Neuronal stem cell (in vitro differentiated cells): ENCODE measurements at regions not wholly inside any gene's neighbourhood (a gene's known extent, or its start where the extent isn't known, plus 50 kb on each side); places are given as distances from the start of the nearest gene placed in this dataset.

Experiments used
- DNase-seq: peaks from one replicate; pipeline ENCODE4 v3.0.0-alpha.2; 2013; ENCODE audit warnings: low spot score
- H2AFZ ChIP-seq: one replicate; pipeline ENCODE4 v1.6.1; 2013; ENCODE audit warnings: mild to moderate bottlenecking, low read length, inconsistent platforms
- H2AK5ac ChIP-seq: 2 replicates; pipeline ENCODE4 v1.6.1; 2013; ENCODE audit warnings: low read depth, mild to moderate bottlenecking, inconsistent platforms, low read length, moderate library complexity, mixed read lengths
- H2BK120ac ChIP-seq: 2 replicates; pipeline ENCODE4 v1.6.1; 2013; ENCODE audit warnings: low read depth, mild to moderate bottlenecking, inconsistent platforms, low read length, moderate library complexity, mixed read lengths
- H2BK12ac ChIP-seq: one replicate; pipeline ENCODE4 v1.6.1; 2013; ENCODE audit warnings: low read length, inconsistent platforms
- H2BK15ac ChIP-seq: 2 replicates; pipeline ENCODE4 v1.6.1; 2013; ENCODE audit warnings: mild to moderate bottlenecking, low read length, inconsistent platforms, mixed read lengths
- H2BK5ac ChIP-seq: one replicate; pipeline ENCODE4 v1.6.1; 2013; ENCODE audit warnings: inconsistent platforms, mild to moderate bottlenecking, low read length, moderate library complexity
- H3K14ac ChIP-seq: one replicate; pipeline ENCODE4 v1.6.1; 2013; ENCODE audit warnings: low read length, inconsistent platforms
- H3K18ac ChIP-seq: 2 replicates; pipeline ENCODE4 v1.6.1; 2013; ENCODE audit warnings: low read length, inconsistent platforms
- H3K23ac ChIP-seq: 2 replicates; pipeline ENCODE4 v1.6.1; 2013; ENCODE audit warnings: low read depth, mild to moderate bottlenecking, mixed read lengths, low read length, inconsistent platforms; ENCODE audit not compliant: poor library complexity
- H3K27ac ChIP-seq: replicated peaks from 3 replicates; pipeline ENCODE4 v1.5.1; 2013; ENCODE audit warnings: low read length, inconsistent platforms
- H3K27me3 ChIP-seq, 3 experiments: 2 replicates each; pipeline ENCODE4 v1.6.1; 2013; ENCODE audit warnings: low read length in 3 of 3, mild to moderate bottlenecking in 2 of 3, inconsistent platforms in 1 of 3, low read depth in 1 of 3, mixed read lengths in 1 of 3, moderate library complexity in 1 of 3; ENCODE audit not compliant: control insufficient read depth in 3 of 3, insufficient read depth in 3 of 3
- H3K36me3 ChIP-seq, 2 donors: replicated peaks in 1 of 2; 2 replicates each; pipeline ENCODE4 v1.6.1; 2013; ENCODE audit warnings: low read length in 2 of 2; ENCODE audit not compliant: control insufficient read depth in 2 of 2, insufficient read depth in 2 of 2
- H3K4ac ChIP-seq: 2 replicates; pipeline ENCODE4 v1.6.1; 2013; ENCODE audit warnings: inconsistent platforms, mild to moderate bottlenecking, low read length, moderate library complexity
- H3K4me1 ChIP-seq, 2 donors: 1 replicate in 1 of 2; 2 replicates in 1 of 2; pipeline ENCODE4 v1.6.1; 2013; ENCODE audit warnings: low read length in 2 of 2, low read depth in 1 of 2; ENCODE audit not compliant: control insufficient read depth in 2 of 2, insufficient read depth in 1 of 2
- H3K4me2 ChIP-seq: one replicate; pipeline ENCODE4 v1.6.1; 2013; ENCODE audit warnings: mild to moderate bottlenecking, low read length, inconsistent platforms; ENCODE audit not compliant: insufficient read depth, poor library complexity, severe bottlenecking
- H3K4me3 ChIP-seq, 2 donors: 2 replicates each; pipeline ENCODE4 v1.5.1; 2013; ENCODE audit warnings: low read length in 2 of 2, mild to moderate bottlenecking in 2 of 2, inconsistent platforms in 1 of 2, moderate library complexity in 1 of 2
- H3K79me1 ChIP-seq: one replicate; pipeline ENCODE4 v1.6.1; 2013; ENCODE audit warnings: low read depth, mild to moderate bottlenecking, inconsistent platforms, low read length, moderate library complexity
- H3K9ac ChIP-seq: one replicate; pipeline ENCODE4 v1.6.1; 2013; ENCODE audit warnings: mild to moderate bottlenecking, low read depth, low read length, inconsistent platforms; ENCODE audit not compliant: poor library complexity
- H3K9me3 ChIP-seq, 2 donors: replicated peaks in 1 of 2; 2 replicates each; pipeline versions ENCODE3 to v1.6.1; 2013; ENCODE audit warnings: low read length in 2 of 2, mild to moderate bottlenecking in 2 of 2, inconsistent platforms in 1 of 2, low read depth in 1 of 2, mixed read lengths in 1 of 2, moderate library complexity in 1 of 2; ENCODE audit not compliant: control insufficient read depth in 2 of 2, insufficient read depth in 1 of 2
- H4K8ac ChIP-seq: one replicate; pipeline ENCODE4 v1.6.1; 2013; ENCODE audit warnings: low read depth, mild to moderate bottlenecking, inconsistent platforms, low read length, moderate library complexity
- H4K91ac ChIP-seq: one replicate; pipeline ENCODE4 v1.6.1; 2013; ENCODE audit warnings: low read length, low read depth, mild to moderate bottlenecking, inconsistent platforms; ENCODE audit not compliant: poor library complexity
- WGBS, 2 donors: extraction: QIAGEN DNeasy Blood & Tissue Kit; methylation state at CpG; one replicate each; pipeline ENCODE4 v1.1.7; 2013; ENCODE audit warnings: missing lambda C conversion rate in 2 of 2, mixed read lengths in 1 of 2; ENCODE audit not compliant: insufficient read length in 2 of 2, insufficient replicate concordance in 1 of 2; ENCODE audit errors: extremely low coverage in 2 of 2; 5-methylcytosine and 5-hydroxymethylcytosine counted together

- Histone ChIP-seq H2BK12ac (no peak overlapping the region), H3K23ac (no peak overlapping the region), H2AFZ (no peak overlapping the region), H3K4ac (no peak overlapping the region), H3K4me2 (no peak overlapping the region), H2BK15ac (no peak overlapping the region), H2BK120ac (no peak overlapping the region), H3K79me1 (no peaks in the 10 kb centered on the region), H3K9me3 (no peaks in the 10 kb centered on the region), H2BK5ac (no peak overlapping the region), H3K14ac (no peak overlapping the region), H2AK5ac (no peak overlapping the region), H3K9ac (no peak overlapping the region), H3K36me3 (no peaks in the 10 kb centered on the region), H3K4me3 (no peak overlapping the region), H3K18ac (no peak overlapping the region), H4K8ac (no peak overlapping the region), H3K4me1 (peaks cover 0 to 7% of the 10 kb centered on the region in 2 donors), H4K91ac (no peak overlapping the region), H3K27me3 (peaks cover 0 to 19% (median 0%) of the 10 kb centered on the region in 3 experiments), H3K27ac (no peak overlapping the region)
- no peak for DNase-seq
- WGBS, 2 donors, result no CpG with 5 or more reads among the region's 3 CpGs
Measured at GRCh38 chr14:87148655-87149054, 844.3 kb downstream of the GALC start.

- no peak overlapping the region for H2AK5ac ChIP-seq
- H3K27me3 ChIP-seq, result no peaks in the 10 kb centered on the region
- no peak overlapping the region for H2BK5ac ChIP-seq
- H3K4me2 ChIP-seq, result no peak overlapping the region
- H2BK12ac ChIP-seq, result no peak overlapping the region
- H3K4ac ChIP-seq, result no peak overlapping the region
- no peaks in the 10 kb centered on the region for H3K9me3 ChIP-seq
- no peak overlapping the region for H3K4me3 ChIP-seq
- H3K36me3 ChIP-seq, result no peaks in the 10 kb centered on the region
- no peaks in the 10 kb centered on the region for H3K79me1 ChIP-seq
- no peak overlapping the region for H3K18ac ChIP-seq
- no peak overlapping the region for H2BK15ac ChIP-seq
- H3K23ac ChIP-seq, result no peak overlapping the region
- H3K4me1 ChIP-seq, result peaks cover 0 to 5% of the 10 kb centered on the region in 2 donors
- H3K9ac ChIP-seq, result no peak overlapping the region
- no peak overlapping the region for H2AFZ ChIP-seq
- no peak overlapping the region for H3K14ac ChIP-seq
- H4K8ac ChIP-seq, result no peak overlapping the region
- H2BK120ac ChIP-seq, result no peak overlapping the region
- no CpG with 5 or more reads among the region's 3 CpGs for WGBS, 2 donors
- no peak overlapping the region for H3K27ac ChIP-seq
- H4K91ac ChIP-seq, result no peak overlapping the region
- no peak for DNase-seq
Measured at GRCh38 chr14:87142551-87143211, 850.3 kb downstream of the GALC start.

GRCh38 chr14:87141801-87142200 lies 851.2 kb downstream of the GALC start:
- H3K4me3 ChIP-seq, result no peak overlapping the region
- H2AFZ ChIP-seq, result no peak overlapping the region
- no peak overlapping the region for H3K14ac ChIP-seq
- H3K9me3 ChIP-seq, result no peaks in the 10 kb centered on the region
- no peak for DNase-seq
- H3K79me1 ChIP-seq, result no peaks in the 10 kb centered on the region
- H3K23ac ChIP-seq, result no peak overlapping the region
- H2AK5ac ChIP-seq, result no peak overlapping the region
- H4K8ac ChIP-seq, result no peak overlapping the region
- H3K27me3 ChIP-seq, result no peaks in the 10 kb centered on the region
- no peak overlapping the region for H3K18ac ChIP-seq
- no peak overlapping the region for H2BK5ac ChIP-seq
- H2BK12ac ChIP-seq, result no peak overlapping the region
- no peaks in the 10 kb centered on the region for H3K36me3 ChIP-seq
- H3K9ac ChIP-seq, result no peak overlapping the region
- H4K91ac ChIP-seq, result no peak overlapping the region
- H2BK15ac ChIP-seq, result no peak overlapping the region
- no peak overlapping the region for H3K4ac ChIP-seq
- H3K27ac ChIP-seq, result no peak overlapping the region
- WGBS, 2 donors, result no CpG with 5 or more reads among the region's 2 CpGs
- no peak overlapping the region for H3K4me2 ChIP-seq
- no peak overlapping the region for H2BK120ac ChIP-seq
- H3K4me1 ChIP-seq, result peaks cover 0 to 5% of the 10 kb centered on the region in 2 donors

GRCh38 chr14:87139299-87139698 lies 853.7 kb downstream of the GALC start:
- Histone ChIP-seq H4K8ac (no peak overlapping the region), H4K91ac (no peak overlapping the region), H3K18ac (no peak overlapping the region), H2BK120ac (no peak overlapping the region), H2AK5ac (no peak overlapping the region), H3K9ac (no peak overlapping the region), H3K79me1 (no peaks in the 10 kb centered on the region), H2BK15ac (no peak overlapping the region), H2BK5ac (no peak overlapping the region), H3K27me3 (no peaks in the 10 kb centered on the region), H3K4ac (no peak overlapping the region), H3K27ac (no peak overlapping the region), H2AFZ (no peak overlapping the region), H3K4me1 (no peaks in the 10 kb centered on the region), H3K14ac (no peak overlapping the region), H3K4me3 (no peak overlapping the region), H3K36me3 (no peaks in the 10 kb centered on the region), H3K9me3 (no peaks in the 10 kb centered on the region), H3K4me2 (no peak overlapping the region), H3K23ac (no peak overlapping the region), H2BK12ac (no peak overlapping the region)
- WGBS, 2 donors, result no CpG with 5 or more reads among the region's 2 CpGs
- no peak for DNase-seq
